ENCODE measurements at regions not wholly inside any gene's neighbourhood (a gene's known extent, or its start where the extent isn't known, plus 50 kb on each side); places are given as distances from the start of the nearest gene placed in this dataset.

DNA sequence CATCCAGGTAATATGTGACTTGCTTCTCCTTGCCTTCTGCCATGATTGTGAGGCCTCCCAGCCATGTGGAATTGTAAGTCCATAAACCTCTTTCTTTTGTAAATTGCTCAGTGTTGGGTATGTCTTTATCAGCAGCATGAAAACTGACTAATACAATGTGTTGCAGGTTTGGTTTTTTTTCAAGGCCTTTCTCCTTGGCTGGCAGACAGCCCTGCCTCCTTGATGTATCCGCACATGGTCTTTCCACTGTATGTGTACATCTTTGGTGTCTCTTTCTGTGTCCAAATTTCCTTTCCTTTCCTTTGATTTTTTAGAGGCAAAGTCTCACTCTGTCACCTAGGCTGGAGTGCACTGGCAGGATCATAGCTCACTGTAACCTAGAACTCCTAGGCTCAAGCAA is 260.1 kb downstream of the TUSC7 start:
- TF ChIP-seq, protein P1, sequence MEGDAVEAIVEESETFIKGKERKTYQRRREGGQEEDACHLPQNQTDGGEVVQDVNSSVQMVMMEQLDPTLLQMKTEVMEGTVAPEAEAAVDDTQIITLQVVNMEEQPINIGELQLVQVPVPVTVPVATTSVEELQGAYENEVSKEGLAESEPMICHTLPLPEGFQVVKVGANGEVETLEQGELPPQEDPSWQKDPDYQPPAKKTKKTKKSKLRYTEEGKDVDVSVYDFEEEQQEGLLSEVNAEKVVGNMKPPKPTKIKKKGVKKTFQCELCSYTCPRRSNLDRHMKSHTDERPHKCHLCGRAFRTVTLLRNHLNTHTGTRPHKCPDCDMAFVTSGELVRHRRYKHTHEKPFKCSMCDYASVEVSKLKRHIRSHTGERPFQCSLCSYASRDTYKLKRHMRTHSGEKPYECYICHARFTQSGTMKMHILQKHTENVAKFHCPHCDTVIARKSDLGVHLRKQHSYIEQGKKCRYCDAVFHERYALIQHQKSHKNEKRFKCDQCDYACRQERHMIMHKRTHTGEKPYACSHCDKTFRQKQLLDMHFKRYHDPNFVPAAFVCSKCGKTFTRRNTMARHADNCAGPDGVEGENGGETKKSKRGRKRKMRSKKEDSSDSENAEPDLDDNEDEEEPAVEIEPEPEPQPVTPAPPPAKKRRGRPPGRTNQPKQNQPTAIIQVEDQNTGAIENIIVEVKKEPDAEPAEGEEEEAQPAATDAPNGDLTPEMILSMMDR (conservative IDR thresholded peaks at IDR 0.05), result no peak
- no peak for TF ChIP-seq EZH2 (IDR thresholded peaks at IDR 0.05; ENCODE audit: low read depth)
- intact Hi-C loops (cut with micrococcal nuclease; ENCODE audit: unreplicated experiment), result no loop called here

DNA sequence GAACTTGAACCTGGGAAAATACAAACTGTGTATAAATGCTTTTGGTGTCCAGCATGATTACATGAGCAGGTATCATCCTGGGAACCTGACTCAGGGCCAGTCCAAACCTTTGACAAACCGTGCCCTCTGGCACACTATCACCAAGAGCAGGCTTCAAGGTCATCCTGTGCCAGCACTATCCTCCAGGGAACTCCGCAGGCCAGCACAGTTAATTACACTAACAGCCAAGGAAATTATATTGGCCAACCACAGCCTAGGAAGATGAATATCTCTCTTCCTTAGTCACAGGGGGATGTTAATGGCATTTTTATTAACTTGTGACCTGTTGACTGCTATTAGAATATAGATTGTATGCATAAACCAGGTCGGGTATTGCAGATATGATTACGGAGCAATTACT is 262.0 kb downstream of the TUSC7 start:
- no TSS peak for BruUV-seq (replicated peaks)
- POLR2A ChIA-PET (ENCODE audit: unreplicated experiment), result no interaction called here

More for the DNA sequence above, 260.1 kb downstream of the TUSC7 start:
- ChIA-PET CTCF (no interaction called here), POLR2A (ENCODE audit: unreplicated experiment) (interaction anchor here (0.6 kb wide), 1 partner anchor 1811 kb away, joined by 6 read pairs; no protein-coding TSS in a partner anchor)
- no peak overlapping the region for H3K4me3 ChIP-seq
- H3K9me2 ChIP-seq (ENCODE audit: insufficient read depth), result no peaks in the 10 kb centered on the region
- no peaks in the 10 kb centered on the region for H3K36me3 ChIP-seq (ENCODE audit: low read depth)
- H3K9me3 ChIP-seq (ENCODE audit: insufficient read depth, low read depth), result no peaks in the 10 kb centered on the region
- H3K27me3 ChIP-seq (ENCODE audit: insufficient read depth, low read depth), result no peaks in the 10 kb centered on the region
- H4K20me1 ChIP-seq (ENCODE audit: insufficient read depth), result no peaks in the 10 kb centered on the region
- no peak overlapping the region for H2AFZ ChIP-seq
- no peak overlapping the region for H3K4me2 ChIP-seq
- no peak overlapping the region for H3K27ac ChIP-seq
- no peak for DNase-seq
- no TSS peak for BruUV-seq (replicated peaks)
- H3F3A ChIP-seq (ENCODE audit: insufficient read depth, low read depth), result no peaks in the 10 kb centered on the region
- no peaks in the 10 kb centered on the region for H3K4me1 ChIP-seq (replicated peaks; ENCODE audit: insufficient read depth)
- H3K79me2 ChIP-seq (ENCODE audit: low read depth), result no peaks in the 10 kb centered on the region

DNA sequence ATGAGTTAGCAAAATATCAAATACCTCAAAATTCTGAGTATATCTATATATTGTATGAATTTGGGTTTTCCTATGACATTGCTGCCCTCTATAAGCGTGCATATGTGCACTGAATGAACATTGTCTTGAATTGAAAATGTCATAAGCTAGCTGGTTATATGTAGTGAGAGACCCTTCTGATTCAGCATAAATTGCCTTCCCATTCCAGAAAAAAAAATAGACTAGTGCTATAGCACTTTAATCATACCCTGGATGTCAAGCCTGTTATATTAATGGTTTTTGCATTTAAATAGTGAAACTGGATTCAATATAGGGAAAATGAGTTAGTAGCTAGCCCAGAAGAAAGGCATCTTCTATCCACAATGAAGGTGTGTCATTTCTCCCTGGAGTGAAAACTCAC is 265.1 kb downstream of the TUSC7 start:
- H3F3A ChIP-seq (ENCODE audit: insufficient read depth, low read depth), result no peaks in the 10 kb centered on the region
- intact Hi-C loops (cut with micrococcal nuclease; ENCODE audit: unreplicated experiment), result no loop called here
- no peak for TF ChIP-seq EZH2 (IDR thresholded peaks at IDR 0.05; ENCODE audit: low read depth)
- TF ChIP-seq, protein P1 (conservative IDR thresholded peaks at IDR 0.05), result no peak
- H2AFZ ChIP-seq, result no peak overlapping the region
- H3K27me3 ChIP-seq (ENCODE audit: insufficient read depth, low read depth), result no peaks in the 10 kb centered on the region
- no peak for DNase-seq
- no peaks in the 10 kb centered on the region for H4K20me1 ChIP-seq (ENCODE audit: insufficient read depth)
- ChIA-PET CTCF (no interaction called here), POLR2A (ENCODE audit: unreplicated experiment) (no interaction called here)
- no peaks in the 10 kb centered on the region for H3K79me2 ChIP-seq (ENCODE audit: low read depth)
- no peak overlapping the region for H3K4me3 ChIP-seq
- no peaks in the 10 kb centered on the region for H3K9me3 ChIP-seq (ENCODE audit: insufficient read depth, low read depth)
- no peaks in the 10 kb centered on the region for H3K9me2 ChIP-seq (ENCODE audit: insufficient read depth)
- BruUV-seq (replicated peaks), result no TSS peak
- H3K4me2 ChIP-seq, result no peak overlapping the region
- H3K4me1 ChIP-seq (replicated peaks; ENCODE audit: insufficient read depth), result no peaks in the 10 kb centered on the region
- no peak overlapping the region for H3K27ac ChIP-seq
- no peaks in the 10 kb centered on the region for H3K36me3 ChIP-seq (ENCODE audit: low read depth)

More for the DNA sequence above, 262.0 kb downstream of the TUSC7 start:
- Histone ChIP-seq H3K79me2 (ENCODE audit: low read depth) (no peaks in the 10 kb centered on the region), H3K27me3 (ENCODE audit: insufficient read depth, low read depth) (no peaks in the 10 kb centered on the region), H4K20me1 (ENCODE audit: insufficient read depth) (no peaks in the 10 kb centered on the region), H3F3A (ENCODE audit: insufficient read depth, low read depth) (no peaks in the 10 kb centered on the region), H3K4me2 (no peak overlapping the region), H3K27ac (no peak overlapping the region), H2AFZ (no peak overlapping the region), H3K36me3 (ENCODE audit: low read depth) (no peaks in the 10 kb centered on the region), H3K4me3 (no peak overlapping the region), H3K4me1 (replicated peaks; ENCODE audit: insufficient read depth) (no peaks in the 10 kb centered on the region), H3K9me3 (ENCODE audit: insufficient read depth, low read depth) (no peaks in the 10 kb centered on the region), H3K9me2 (ENCODE audit: insufficient read depth) (no peaks in the 10 kb centered on the region)
- DNase-seq, result no peak
- TF ChIP-seq, protein P1 (conservative IDR thresholded peaks at IDR 0.05), result no peak
- no peak for TF ChIP-seq EZH2 (IDR thresholded peaks at IDR 0.05; ENCODE audit: low read depth)
- CTCF ChIA-PET, result no interaction called here
- intact Hi-C loops (cut with micrococcal nuclease; ENCODE audit: unreplicated experiment), result no loop called here

Measured in PC-9 (cell line).